ENCODE measurements at regions not wholly inside any gene's neighbourhood (a gene's known extent, or its start where the extent isn't known, plus 50 kb on each side); places are given as distances from the start of the nearest gene placed in this dataset.

DNA sequence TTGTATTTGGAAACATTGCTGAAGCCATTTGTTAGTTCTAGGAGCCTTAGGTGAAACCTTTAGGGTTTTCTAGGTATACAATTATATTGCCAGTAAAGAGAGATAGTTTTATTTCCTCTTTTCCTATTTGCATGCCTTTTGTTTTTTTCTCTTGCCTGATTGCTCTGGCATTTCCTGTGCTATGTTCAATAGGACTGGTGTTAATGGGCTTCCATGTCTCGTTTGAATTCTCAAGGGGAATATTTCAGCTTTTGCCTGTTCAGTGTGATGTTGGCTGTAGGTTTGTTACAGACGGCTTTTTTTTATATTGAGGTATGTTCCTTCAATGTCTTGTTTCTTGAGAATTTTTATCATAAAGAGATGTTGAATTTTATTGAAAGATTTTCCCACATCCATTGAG, 1054.9 kb upstream of the NXPH2 start:
- TF ChIP-seq, protein P1, sequence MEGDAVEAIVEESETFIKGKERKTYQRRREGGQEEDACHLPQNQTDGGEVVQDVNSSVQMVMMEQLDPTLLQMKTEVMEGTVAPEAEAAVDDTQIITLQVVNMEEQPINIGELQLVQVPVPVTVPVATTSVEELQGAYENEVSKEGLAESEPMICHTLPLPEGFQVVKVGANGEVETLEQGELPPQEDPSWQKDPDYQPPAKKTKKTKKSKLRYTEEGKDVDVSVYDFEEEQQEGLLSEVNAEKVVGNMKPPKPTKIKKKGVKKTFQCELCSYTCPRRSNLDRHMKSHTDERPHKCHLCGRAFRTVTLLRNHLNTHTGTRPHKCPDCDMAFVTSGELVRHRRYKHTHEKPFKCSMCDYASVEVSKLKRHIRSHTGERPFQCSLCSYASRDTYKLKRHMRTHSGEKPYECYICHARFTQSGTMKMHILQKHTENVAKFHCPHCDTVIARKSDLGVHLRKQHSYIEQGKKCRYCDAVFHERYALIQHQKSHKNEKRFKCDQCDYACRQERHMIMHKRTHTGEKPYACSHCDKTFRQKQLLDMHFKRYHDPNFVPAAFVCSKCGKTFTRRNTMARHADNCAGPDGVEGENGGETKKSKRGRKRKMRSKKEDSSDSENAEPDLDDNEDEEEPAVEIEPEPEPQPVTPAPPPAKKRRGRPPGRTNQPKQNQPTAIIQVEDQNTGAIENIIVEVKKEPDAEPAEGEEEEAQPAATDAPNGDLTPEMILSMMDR (IDR thresholded peaks at IDR 0.05; ENCODE audit: insufficient read depth, low read depth, low read length), result no peak
- no peak overlapping the region for H3K4me3 ChIP-seq (ENCODE audit: low read depth, low read length)
- no peak for DNase-seq (ENCODE audit: low read depth)

DNA sequence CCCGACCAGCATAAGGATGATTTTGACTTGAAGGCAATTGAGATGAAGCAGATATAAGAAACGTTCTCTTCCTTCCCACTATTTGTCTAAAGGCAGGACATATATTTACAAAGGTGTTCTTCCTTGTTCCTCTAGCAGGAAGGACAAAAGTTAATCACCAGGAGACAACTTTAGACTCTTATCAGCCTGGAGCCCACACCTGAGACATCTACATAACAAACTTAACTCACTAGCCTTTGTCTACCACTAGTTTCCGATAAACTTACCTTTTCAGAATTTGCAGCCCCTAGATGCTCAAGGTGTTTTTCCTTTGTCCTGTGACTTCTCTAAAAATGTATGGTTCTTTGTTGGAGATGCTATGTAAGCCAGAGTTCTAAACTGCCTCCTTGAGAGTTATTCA, 1047.8 kb upstream of the NXPH2 start:
- TF ChIP-seq, protein P1 (IDR thresholded peaks at IDR 0.05; ENCODE audit: insufficient read depth, low read depth, low read length), result no peak
- H3K4me3 ChIP-seq (ENCODE audit: low read depth, low read length), result no peak overlapping the region
- DNase-seq (ENCODE audit: low read depth), result no peak

DNA sequence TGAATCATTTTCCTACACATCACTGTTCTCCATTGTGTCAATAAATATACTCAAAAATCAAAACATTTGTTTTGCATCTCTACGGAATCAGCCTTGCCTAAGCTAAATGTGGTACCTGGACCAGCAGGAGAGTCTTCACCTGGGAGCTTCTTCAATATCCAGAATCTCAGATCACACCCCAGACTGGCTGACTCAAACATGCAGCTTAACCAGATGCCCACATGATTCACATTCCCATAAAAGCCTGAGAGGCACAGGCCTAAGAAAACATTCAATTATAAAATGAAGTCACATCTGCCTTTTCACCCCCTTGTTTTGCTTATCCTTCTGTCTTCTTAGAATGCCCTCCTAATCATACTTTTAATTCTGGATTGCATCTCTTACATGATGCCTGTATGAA, 1045.5 kb upstream of the NXPH2 start:
- no peak for DNase-seq (ENCODE audit: low read depth)
- no peak overlapping the region for H3K4me3 ChIP-seq (ENCODE audit: low read depth, low read length)
- TF ChIP-seq, protein P1 (IDR thresholded peaks at IDR 0.05; ENCODE audit: insufficient read depth, low read depth, low read length), result no peak

DNA sequence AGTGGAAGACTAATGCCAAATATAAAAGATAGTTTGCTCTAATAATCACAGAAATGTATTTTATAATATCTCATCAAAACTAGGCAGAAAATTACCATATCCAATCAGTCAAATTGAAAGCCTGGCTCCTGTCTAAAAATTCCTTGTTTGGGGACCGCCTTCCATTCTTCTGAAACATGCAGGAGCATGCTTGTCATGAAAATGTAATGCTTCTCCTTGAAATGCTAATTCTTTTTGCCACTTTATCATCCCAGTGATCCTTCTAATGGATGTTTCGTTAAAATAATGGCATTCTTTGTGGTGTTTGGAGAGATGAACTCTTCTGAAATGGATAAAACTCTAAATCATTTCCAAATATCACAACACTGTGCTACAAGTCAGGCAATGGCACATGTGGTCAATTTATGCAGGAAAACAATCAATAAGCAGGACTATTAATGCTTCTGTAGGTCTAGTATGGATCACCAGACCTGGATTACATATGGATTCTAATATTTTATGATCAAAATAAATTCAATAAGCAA, 1039.1 kb upstream of the NXPH2 start:
- TF ChIP-seq, protein P1 (IDR thresholded peaks at IDR 0.05; ENCODE audit: insufficient read depth, low read depth, low read length), result no peak
- no peak for DNase-seq (ENCODE audit: low read depth)
- no peak overlapping the region for H3K4me3 ChIP-seq (ENCODE audit: low read depth, low read length)

DNA sequence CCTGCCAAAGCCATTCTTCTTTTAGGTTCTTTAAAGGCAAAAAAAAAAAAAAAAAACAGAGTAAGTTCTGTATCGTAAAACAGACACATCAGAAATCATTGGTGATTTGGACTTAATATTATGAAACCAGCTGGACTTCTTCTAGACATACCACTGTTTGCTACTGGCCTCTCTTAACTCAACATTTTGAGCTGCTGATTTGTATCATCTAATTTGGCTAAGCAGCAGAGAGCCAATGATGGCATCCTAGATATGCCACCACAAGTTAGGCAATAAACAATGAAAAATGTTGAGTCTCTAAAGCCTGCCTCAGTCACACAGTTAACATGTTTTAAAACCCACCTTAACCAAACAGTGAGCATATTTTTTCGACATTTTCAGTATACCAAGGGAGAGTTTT, 1034.3 kb upstream of the NXPH2 start:
- no peak for DNase-seq (ENCODE audit: low read depth)
- no peak overlapping the region for H3K4me3 ChIP-seq (ENCODE audit: low read depth, low read length)
- TF ChIP-seq, protein P1 (IDR thresholded peaks at IDR 0.05; ENCODE audit: insufficient read depth, low read depth, low read length), result no peak

DNA sequence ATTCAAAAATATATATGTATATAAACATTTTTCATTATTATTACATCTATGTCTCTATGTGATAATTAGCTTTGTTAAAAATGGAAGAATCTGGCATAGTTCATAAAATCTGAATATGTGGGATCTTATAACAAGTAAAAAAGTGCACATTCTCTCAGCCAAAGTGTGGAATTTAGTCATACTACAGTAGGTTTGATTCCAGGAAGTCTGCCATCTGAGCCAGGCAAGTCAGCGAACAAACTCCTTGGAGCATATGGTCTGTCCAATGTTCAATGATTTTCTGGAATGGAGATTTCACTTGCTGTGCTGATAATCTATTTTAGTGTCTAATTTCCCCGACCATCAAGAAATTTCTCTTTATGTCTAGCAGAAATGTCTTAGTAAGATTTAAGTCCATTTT, 1033.2 kb upstream of the NXPH2 start:
- H3K4me3 ChIP-seq (ENCODE audit: low read depth, low read length), result no peak overlapping the region
- TF ChIP-seq, protein P1 (IDR thresholded peaks at IDR 0.05; ENCODE audit: insufficient read depth, low read depth, low read length), result no peak
- no peak for DNase-seq (ENCODE audit: low read depth)

DNA sequence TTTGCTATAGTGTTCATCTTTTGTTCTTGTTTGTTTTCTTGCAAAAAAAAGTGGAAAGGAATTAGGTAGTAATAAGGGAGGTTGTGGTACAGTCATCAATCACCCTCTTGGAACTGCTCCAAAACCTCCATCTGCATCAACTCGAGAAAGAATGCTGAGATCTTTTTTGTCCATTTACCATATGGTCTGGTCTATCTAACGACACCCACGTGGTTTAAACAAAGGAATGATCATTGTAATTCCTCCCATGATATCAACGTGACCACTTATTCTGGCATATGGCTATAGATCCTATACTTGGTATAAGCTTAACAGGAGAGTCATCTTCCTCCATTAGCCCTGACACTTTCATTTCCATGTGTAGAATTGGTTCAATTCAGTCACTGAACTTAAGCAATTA, 1025.3 kb upstream of the NXPH2 start:
- DNase-seq (ENCODE audit: low read depth), result no peak
- TF ChIP-seq, protein P1 (IDR thresholded peaks at IDR 0.05; ENCODE audit: insufficient read depth, low read depth, low read length), result no peak
- no peak overlapping the region for H3K4me3 ChIP-seq (ENCODE audit: low read depth, low read length)
